GM12891 (cell line): ENCODE measurements at regions not wholly inside any gene's neighbourhood (a gene's known extent, or its start where the extent isn't known, plus 50 kb on each side); places are given as distances from the start of the nearest gene placed in this dataset.

ENCODE experiments used
- POLR2A ChIP-seq: IDR thresholded peaks from 2 replicates; pipeline ENCODE4 v1.6.1; 2011; ENCODE audit warnings: low read depth, low read length, control low read depth
- POLR2AphosphoS5 ChIP-seq: IDR thresholded peaks from 2 replicates; pipeline ENCODE4 v1.6.1; 2011; ENCODE audit warnings: low read depth, low read length, control low read depth
- POU2F2 ChIP-seq: IDR thresholded peaks from 2 replicates; pipeline ENCODE4 v1.6.1; 2011; ENCODE audit warnings: low read depth, mild to moderate bottlenecking, control low read depth, low read length, moderate library complexity
- TAF1 ChIP-seq: IDR thresholded peaks from 2 replicates; pipeline ENCODE4 v1.6.1; 2011; ENCODE audit warnings: low read depth, low read length, control low read depth

- TF ChIP-seq POLR2A (no peak), POLR2AphosphoS5 (no peak), POU2F2 (no peak), TAF1 (no peak)
Observed at GRCh38 chr1:11418056-11418455, 60.9 kb upstream of the DISP3 start.
